ENCODE measurements at regions not wholly inside any gene's neighbourhood (a gene's known extent, or its start where the extent isn't known, plus 50 kb on each side); places are given as distances from the start of the nearest gene placed in this dataset.

DNA sequence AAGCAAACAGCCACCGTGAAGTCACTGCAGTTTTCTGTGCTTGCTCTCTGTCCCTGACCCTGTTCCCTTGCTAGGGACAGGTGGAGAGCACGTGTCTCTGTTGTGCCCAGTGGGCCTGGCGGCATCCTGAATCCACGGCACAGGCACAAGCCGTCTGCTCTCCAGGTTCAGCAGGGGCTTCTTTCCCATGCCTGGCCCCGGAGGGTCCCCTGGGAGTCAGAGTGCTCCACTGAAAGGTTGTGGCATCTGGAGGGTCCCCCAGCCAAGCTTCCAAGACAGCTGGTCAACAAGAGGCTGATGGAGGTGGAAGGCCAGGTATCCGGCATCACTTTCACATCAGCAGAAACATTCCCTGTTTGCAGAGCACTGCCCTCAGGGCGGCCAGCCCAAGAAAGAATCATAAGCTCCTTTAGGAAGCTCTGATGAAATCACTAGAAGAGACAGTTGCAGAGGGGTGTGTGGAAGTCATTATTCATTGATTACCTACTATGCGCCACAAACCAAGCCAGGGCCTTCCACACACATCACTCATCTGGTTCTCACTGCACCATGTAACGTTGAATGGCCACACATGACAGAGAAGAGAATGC is 346.4 kb upstream of the B3GAT1 start:
- no peak for DNase-seq

- DNase-seq: no peak
These were observed 345.6 kb upstream of the B3GAT1 start for GRCh38 chr11:134757633-134758032.

GRCh38 chr11:134756811-134757540 is 344.9 kb upstream of the B3GAT1 start:
- no peak for DNase-seq

- DNase-seq: no peak
These were observed 343.5 kb upstream of the B3GAT1 start for GRCh38 chr11:134755535-134755934.

DNA sequence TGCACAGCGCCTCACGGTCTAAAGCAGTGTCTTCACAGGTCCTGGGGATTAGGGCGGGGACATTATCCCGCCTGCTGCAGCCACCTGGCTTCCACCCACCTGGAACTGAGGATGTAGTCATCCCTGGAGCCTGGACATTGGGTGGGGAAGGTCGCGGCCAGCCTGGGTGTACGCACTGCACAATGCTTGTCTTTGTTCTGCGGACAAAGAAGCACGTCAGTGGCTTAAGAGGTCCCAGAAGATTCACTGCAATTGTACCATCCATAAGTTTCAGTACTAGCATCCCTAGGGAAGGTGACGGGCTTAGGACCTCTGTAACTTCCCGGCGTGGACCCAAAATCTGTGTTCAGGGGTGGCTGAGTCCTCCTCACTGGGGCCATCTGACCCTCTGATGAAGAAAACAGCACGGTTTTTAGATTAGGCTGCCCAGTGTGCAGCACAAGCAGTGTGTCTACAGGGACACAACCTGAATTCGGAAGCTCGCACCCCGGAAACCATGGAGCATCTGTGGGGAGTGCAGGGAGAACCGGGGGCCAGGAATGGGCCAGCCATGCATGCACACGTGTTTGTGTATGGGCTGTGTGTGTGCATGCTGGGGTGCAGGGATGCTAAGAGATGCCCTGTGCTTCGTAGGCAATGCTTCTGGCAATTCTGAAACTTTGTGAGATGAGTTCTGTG is 342.6 kb upstream of the B3GAT1 start:
- no peak for DNase-seq

DNA sequence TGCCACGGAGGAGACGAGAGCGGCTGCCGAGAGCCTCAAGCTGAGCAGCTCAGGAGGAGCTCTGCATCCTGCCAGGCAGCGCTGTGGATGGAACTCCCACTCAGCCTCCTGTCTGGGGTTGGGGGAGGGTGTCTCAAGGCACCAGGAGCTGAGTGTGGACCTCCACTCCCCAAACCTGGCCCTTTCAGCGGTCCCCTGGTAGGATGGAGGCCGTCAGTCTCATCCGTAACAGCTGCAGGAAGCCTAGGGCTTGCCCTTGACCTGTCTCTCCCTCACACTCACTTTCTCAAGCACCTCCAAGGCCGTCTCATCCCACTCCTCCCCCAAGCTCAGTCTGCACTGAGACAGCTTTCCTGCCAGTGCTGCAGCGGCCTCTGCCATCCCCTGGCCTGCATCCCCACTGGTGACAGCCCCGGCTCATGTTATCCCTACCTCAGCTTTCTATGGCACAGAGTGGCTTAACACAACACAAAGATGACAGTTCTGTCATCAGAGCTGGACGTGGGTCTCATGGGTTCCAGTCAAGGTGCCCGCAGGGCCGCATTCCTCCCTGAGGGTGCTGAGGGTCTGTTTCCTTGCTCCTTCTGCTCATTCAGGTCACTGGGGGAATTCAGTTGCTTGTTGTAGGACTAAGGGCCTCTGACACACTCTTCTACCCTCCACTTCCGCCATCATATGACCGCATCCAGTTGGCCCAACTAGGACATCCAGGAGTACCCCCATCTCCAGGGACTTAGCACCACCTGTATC is 341.9 kb upstream of the B3GAT1 start:
- DNase-seq: no peak

GRCh38 chr11:134752964-134753770 is 341.1 kb upstream of the B3GAT1 start:
- no peak for DNase-seq

- no peak for DNase-seq
These were observed 340.5 kb upstream of the B3GAT1 start for GRCh38 chr11:134752526-134752925.

DNA sequence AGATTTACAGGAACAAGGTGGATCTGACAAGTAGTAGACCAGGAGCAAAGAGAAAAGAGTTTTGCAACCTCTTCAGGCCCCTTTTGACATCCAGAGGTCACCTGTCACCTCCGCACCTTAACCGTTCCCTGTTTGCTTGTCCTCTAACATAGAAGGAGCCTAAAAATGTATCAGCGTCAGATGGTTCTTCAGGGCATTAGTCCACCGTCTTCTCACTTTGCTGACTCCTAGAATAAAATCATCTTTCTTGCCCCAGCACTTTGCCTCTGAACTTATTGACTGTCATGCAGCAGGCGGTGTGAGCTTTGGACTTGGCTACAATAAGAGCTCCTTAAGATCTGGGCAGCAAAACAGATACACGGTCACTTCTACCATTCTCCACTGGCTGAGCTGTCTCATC is 339.7 kb upstream of the B3GAT1 start:
- DNase-seq: no peak

- DNase-seq: no peak
These were observed 339.1 kb upstream of the B3GAT1 start for GRCh38 chr11:134751031-134751585.

- DNase-seq: no peak
These were observed 338.6 kb upstream of the B3GAT1 start for GRCh38 chr11:134750619-134751018.

GRCh38 chr11:134749040-134749839 is 337.2 kb upstream of the B3GAT1 start:
- DNase-seq: no peak

- no peak for DNase-seq
These were observed 334.6 kb upstream of the B3GAT1 start for GRCh38 chr11:134746609-134747008.

DNA sequence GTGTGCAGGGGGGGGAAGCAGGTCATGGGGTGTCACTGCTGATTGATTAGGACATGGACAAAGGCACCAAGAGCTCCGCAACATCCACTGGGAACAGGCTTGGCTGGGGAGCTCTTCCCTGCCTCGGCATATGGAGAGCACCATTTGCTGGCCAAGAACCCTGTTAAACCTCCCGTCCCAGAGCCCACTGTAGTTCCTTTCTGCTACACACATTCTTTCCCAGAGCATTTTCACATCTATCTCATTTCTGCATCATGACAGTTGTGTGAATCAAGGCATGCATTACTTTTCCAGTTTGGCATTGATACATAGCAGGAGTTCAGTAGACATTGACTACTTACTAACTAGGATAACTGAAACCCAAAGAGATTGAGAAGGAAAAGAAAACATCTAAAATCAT is 333.4 kb upstream of the B3GAT1 start:
- DNase-seq: no peak

- DNase-seq: no peak
These were observed 331.8 kb upstream of the B3GAT1 start for GRCh38 chr11:134743820-134744195.

DNA sequence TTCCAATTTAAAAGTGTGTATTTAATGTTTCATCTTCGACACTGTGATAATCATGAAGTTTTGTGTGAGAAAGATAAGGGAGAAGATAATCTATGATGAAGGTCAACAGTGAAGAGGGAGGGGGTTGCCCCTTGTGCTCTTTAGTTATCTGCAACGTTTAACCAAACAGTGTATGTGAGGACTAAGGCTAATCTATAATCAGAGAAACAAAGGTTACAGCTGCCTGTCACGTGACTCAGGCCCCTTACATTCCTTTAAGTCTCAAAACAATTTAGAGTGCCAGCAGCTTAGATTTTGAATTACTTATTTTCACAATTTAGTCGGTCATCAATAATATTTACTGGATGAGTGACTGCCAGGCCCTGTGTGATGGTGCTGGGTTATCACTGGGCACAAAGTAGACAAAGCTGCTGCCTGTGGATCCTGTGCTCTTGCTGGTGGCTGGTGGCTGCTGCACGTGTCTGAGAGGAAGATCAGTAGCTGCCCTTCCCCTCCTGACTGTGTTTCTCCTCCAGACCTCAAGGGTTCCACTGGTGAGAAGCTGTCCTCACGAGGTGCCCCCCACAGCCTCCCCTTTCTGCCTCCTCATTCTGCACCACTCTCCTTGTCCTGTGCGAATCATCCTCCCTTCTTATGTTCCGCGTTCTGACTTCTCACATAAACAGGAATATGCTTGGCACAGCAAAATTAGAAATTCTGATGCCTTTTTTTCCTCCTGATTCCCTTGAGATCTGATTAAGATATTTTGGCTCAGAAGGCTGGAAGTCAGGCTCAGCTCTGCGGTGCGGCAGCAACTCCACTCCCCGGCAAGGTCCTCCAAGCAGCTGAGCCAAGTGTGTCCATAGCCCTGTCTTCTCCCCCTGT is 331.1 kb upstream of the B3GAT1 start:
- no peak for DNase-seq

DNA sequence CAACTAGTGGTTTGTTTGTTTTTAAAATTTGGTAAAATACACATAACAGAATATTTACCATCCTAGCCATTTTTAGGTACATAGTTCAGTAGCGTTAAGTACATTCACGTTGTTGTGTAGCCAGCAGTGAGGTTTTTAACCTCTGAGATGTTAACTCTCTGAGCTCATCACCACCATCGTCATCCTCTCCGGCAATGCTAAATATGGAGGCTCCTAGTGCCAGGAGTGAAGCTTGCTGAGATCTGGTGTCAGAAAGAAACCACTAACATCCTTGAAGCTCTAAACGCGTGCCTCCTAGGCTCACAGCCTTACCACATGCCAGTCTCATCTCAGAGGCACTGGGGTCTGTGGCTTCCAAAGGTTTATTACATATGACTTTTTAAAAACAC is 330.2 kb upstream of the B3GAT1 start:
- no peak for DNase-seq

DNA sequence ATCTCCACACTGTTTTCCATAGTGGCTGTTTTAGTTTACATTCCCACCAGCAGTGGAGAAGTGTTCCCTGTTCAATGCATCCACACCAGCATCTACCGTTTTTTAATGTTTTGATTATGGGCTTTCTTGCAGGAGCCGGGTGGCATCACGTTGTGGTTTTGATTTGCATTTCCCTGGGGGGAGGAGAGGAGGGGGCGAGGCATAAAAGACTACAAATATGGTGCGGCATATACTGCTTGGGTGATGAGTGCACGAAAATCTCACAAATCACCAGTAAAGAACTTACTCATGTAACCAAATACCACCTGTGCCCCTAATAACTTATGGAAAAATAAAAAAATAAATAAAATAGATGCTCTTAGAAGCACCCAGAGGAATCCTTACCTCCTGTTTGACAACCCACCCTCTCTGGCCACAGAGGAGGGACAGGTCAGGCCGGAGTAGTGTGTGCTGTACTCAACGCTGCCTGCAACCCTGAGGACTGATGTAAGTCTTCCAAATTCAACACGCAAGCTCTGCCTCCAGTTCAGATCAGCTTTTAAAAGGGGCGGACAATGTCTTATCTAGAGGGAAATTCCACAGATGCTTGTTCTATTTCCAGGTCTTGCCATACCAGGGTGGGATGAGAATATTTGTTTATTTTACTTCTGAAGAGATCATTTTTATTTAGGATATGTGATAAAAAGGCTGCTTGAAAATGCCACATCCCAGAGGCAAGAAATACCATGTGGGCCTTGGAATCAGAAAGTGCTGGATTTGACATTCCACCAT is 329.6 kb upstream of the B3GAT1 start:
- DNase-seq: no peak

DNA sequence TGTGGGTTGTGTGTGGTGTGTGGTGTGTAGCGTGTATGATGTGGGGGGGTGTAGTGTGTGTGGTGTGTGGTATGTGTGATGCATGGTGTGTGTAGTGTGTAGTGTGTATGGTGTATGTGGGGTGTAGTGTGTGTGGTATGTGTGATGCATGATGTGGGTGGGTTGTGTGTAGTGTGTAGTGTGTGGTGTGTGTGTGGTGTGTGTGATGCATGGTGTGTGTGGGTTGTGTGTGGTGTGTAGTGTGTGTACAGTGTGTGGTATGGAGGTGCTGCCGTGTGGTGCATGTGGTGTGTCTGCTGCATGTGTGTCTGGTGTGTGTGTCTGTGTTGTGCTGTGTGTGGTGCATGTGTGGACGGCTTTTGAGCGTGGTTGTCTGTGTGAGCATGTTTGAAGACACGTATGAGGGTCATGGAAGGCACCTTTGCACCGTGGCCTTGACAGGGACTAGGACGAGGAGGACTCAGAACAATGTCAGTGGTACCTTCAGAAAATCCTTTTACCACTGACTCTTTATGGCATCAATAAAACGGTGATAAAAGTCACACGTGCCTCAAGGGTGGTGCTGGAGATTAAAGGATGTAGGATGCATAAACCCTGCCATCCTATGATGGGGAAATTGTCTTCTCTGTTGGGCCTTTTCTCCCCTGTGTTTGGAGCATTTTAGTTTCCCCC is 328.7 kb upstream of the B3GAT1 start:
- no peak for DNase-seq

All from CD4-positive, alpha-beta T cell treated with Interleukin-21 for 1 hour (primary cell).